ENCODE measurements at regions not wholly inside any gene's neighbourhood (a gene's known extent, or its start where the extent isn't known, plus 50 kb on each side); places are given as distances from the start of the nearest gene placed in this dataset.

DNA sequence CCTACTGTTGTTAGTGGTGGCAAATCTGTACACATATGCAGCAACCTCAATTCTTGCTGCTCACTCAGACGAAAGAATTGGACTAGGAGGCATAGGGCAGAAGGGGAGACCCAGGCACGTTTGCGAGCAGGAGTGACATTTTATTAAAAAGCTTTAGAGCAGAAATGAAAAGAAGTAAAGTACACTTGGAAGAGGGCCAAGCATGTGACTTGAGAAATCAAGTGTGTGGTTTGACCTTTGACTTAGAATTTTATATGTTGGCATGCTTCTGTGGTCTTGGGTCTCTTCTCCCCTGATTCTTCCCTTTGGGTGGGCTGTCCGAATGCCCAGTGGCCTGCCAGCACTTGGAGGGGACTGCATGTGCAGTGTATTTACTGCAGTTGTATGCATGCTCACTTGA lies 205.5 kb upstream of the SEMA3D start:
- TF ChIP-seq, protein P1, sequence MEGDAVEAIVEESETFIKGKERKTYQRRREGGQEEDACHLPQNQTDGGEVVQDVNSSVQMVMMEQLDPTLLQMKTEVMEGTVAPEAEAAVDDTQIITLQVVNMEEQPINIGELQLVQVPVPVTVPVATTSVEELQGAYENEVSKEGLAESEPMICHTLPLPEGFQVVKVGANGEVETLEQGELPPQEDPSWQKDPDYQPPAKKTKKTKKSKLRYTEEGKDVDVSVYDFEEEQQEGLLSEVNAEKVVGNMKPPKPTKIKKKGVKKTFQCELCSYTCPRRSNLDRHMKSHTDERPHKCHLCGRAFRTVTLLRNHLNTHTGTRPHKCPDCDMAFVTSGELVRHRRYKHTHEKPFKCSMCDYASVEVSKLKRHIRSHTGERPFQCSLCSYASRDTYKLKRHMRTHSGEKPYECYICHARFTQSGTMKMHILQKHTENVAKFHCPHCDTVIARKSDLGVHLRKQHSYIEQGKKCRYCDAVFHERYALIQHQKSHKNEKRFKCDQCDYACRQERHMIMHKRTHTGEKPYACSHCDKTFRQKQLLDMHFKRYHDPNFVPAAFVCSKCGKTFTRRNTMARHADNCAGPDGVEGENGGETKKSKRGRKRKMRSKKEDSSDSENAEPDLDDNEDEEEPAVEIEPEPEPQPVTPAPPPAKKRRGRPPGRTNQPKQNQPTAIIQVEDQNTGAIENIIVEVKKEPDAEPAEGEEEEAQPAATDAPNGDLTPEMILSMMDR (IDR thresholded peaks at IDR 0.05; ENCODE audit: borderline replicate concordance, insufficient read depth, low read depth, low read length), result no peak
- no peak overlapping the region for H3K4me3 ChIP-seq (ENCODE audit: low read depth, low read length)

DNA sequence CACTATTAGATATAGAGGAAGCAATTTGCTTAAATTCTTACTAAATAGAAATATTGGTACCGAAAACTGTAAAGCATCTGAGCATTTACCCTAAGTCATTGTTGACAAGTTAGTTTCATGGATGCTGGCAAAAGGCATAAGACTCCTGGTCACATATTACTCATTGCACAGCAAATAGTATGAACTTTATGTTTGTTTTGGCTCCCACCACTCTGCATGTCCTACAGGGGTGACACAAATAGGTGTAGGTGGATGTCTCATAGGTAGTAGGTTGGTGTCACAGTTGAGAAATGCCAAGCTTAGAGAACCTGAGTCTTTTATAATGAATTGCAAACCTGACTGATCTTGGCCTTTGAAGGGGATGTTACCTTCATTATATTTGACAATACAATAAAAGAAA lies 199.6 kb upstream of the SEMA3D start:
- H3K4me3 ChIP-seq (ENCODE audit: low read depth, low read length), result no peak overlapping the region
- TF ChIP-seq, protein P1 (IDR thresholded peaks at IDR 0.05; ENCODE audit: borderline replicate concordance, insufficient read depth, low read depth, low read length), result no peak

DNA sequence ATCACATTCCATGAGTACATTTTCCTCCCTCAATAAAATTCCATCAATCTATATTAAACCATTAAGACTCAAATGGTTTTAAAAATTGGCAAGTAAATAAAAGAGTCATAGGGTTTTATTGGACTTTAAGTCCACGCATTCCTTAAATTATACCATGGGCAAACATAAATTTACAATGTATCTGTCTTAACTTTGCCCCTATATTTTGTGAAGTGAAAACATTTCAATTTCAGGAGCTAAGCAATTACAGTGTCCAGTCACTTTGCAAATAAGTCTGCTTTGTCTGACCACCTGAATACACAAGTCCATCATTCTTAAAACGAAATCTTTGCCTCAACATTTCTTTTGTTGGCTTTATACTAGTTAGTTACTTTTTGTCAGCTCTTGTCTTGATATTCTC lies 197.5 kb upstream of the SEMA3D start:
- H3K4me3 ChIP-seq (ENCODE audit: low read depth, low read length), result no peak overlapping the region
- TF ChIP-seq, protein P1 (IDR thresholded peaks at IDR 0.05; ENCODE audit: borderline replicate concordance, insufficient read depth, low read depth, low read length), result no peak

DNA sequence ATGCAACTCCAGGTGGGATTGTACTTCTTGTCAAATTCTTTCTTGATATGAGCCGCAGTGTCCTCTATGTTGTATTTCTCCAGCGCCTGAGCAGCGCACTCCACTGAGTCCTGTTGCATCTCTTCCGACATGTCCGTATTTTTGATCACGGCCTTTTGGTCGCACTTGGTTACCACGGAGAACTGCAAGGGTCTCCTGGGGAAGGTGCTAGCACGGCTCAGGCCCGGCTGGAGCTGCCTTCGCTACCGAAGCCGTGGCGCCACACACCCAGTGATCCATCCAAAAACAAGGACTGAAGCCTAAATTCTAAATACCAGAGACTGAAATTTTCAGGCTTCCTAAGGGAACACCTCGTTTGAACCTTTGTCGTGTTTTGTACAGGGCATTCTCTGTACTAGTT lies 194.4 kb upstream of the SEMA3D start:
- TF ChIP-seq, protein P1 (IDR thresholded peaks at IDR 0.05; ENCODE audit: borderline replicate concordance, insufficient read depth, low read depth, low read length), result no peak
- no peak overlapping the region for H3K4me3 ChIP-seq (ENCODE audit: low read depth, low read length)

DNA sequence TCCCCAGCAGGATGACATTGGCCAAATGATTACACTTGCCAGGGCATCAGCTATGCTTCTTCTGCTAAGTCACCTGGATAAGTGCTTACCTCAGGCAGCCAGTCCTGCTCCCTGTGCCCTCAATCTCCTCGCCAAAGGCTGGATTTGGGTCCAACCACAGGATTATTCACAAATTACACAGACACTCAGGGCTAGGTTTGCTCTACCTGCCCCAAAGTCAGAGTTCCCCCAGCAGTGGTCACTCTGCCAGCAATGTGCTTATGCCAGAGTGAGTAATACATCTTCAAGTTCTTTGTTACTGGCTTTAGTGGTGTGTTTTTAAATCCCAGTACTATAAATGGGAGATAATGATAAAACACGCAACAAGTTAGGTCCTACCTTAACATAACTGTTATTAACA lies 189.7 kb upstream of the SEMA3D start:
- no peak overlapping the region for H3K4me3 ChIP-seq (ENCODE audit: low read depth, low read length)
- TF ChIP-seq, protein P1 (IDR thresholded peaks at IDR 0.05; ENCODE audit: borderline replicate concordance, insufficient read depth, low read depth, low read length), result no peak

DNA sequence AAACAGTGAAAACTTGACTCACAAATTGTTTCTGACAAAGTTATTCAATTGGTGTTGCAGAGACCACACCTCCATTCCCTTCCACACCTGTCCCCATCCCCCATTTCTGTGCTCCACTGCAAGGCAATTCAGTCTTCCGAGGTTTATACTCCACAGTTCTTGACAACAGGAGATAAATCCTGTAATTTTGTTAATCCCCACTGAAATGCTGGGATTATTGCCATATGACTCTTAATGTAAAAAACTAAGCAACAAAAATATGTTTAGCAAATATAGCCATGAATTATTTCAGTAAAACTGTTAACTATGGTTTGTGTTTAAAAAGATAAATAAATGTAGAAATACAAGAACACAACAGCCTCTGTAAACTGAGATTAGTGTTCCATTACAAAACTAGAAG lies 170.1 kb upstream of the SEMA3D start:
- TF ChIP-seq, protein P1 (IDR thresholded peaks at IDR 0.05; ENCODE audit: borderline replicate concordance, insufficient read depth, low read depth, low read length), result no peak

DNA sequence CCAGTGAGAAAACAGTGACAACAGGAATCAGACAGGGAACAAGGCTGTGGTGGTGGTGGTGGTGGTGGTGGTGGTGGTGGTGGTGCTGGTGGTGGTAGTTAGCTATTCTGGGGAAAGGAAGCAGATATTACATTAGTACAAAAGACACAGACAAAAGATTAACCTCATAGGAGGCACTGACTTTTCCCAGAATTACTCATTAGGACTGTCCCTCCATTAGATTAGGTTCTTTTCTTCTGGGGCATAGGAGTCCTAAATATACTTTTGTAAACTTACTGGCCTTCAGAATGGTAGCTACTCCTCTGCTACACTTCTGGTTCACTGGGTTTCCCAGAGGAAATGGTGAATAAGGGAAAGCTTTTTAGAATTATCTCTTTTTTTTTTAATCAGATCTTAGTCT lies 156.6 kb upstream of the SEMA3D start:
- H3K4me3 ChIP-seq (ENCODE audit: low read depth, low read length), result no peak overlapping the region
- TF ChIP-seq, protein P1 (IDR thresholded peaks at IDR 0.05; ENCODE audit: borderline replicate concordance, insufficient read depth, low read depth, low read length), result no peak

More for the DNA sequence above, 170.1 kb upstream of the SEMA3D start:
- H3K4me3 ChIP-seq (ENCODE audit: low read depth, low read length), result no peak overlapping the region

Data from GM12875 (cell line).